Loucy (cell line): ENCODE measurements at regions not wholly inside any gene's neighbourhood (a gene's known extent, or its start where the extent isn't known, plus 50 kb on each side); places are given as distances from the start of the nearest gene placed in this dataset.

Experiments
- CTCF ChIP-seq: fragments of 200-600 bp; sonication (generic); conservative IDR thresholded peaks from 2 replicates; pipeline ENCODE4 v1.5.1; 2014; ENCODE audit warnings: mild to moderate bottlenecking, antibody characterized with exemption, low read length
- EZH2phosphoT487 ChIP-seq: fragments of 200-600 bp; IDR thresholded peaks from 2 replicates; pipeline ENCODE4 v1.6.1; 2018; ENCODE audit warnings: antibody characterized with exemption, mild to moderate bottlenecking, moderate library complexity, borderline replicate concordance

- TF ChIP-seq CTCF = no peak
- TF ChIP-seq EZH2phosphoT487 = no peak
Measured at GRCh38 chr4:11511321-11511720, 82.6 kb upstream of the HS3ST1 start.
